ENCODE measurements at regions not wholly inside any gene's neighbourhood (a gene's known extent, or its start where the extent isn't known, plus 50 kb on each side); places are given as distances from the start of the nearest gene placed in this dataset.

GRCh38 chr6:9461188-9461587 lies 953.7 kb downstream of the TFAP2A start:
- no peak for TF ChIP-seq POLR2A (IDR thresholded peaks at IDR 0.05; ENCODE audit: low read depth, low read length)
- no peak for TF ChIP-seq EZH2 (IDR thresholded peaks at IDR 0.05; ENCODE audit: borderline replicate concordance, low read depth, low read length, severe bottlenecking)
- no peak for TF ChIP-seq FOS (IDR thresholded peaks at IDR 0.05; ENCODE audit: borderline replicate concordance, insufficient read depth, low read length)
- TF ChIP-seq, protein P1, sequence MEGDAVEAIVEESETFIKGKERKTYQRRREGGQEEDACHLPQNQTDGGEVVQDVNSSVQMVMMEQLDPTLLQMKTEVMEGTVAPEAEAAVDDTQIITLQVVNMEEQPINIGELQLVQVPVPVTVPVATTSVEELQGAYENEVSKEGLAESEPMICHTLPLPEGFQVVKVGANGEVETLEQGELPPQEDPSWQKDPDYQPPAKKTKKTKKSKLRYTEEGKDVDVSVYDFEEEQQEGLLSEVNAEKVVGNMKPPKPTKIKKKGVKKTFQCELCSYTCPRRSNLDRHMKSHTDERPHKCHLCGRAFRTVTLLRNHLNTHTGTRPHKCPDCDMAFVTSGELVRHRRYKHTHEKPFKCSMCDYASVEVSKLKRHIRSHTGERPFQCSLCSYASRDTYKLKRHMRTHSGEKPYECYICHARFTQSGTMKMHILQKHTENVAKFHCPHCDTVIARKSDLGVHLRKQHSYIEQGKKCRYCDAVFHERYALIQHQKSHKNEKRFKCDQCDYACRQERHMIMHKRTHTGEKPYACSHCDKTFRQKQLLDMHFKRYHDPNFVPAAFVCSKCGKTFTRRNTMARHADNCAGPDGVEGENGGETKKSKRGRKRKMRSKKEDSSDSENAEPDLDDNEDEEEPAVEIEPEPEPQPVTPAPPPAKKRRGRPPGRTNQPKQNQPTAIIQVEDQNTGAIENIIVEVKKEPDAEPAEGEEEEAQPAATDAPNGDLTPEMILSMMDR (IDR thresholded peaks at IDR 0.05; ENCODE audit: extremely low read depth in 1 of 2, insufficient read depth in 1 of 2, low read depth in 1 of 2, low read length in 2 of 2): no peak
- TF ChIP-seq MAX (IDR thresholded peaks at IDR 0.05; ENCODE audit: insufficient read depth, insufficient read length): no peak
- no peak for TF ChIP-seq POLR2AphosphoS5 (IDR thresholded peaks at IDR 0.05; ENCODE audit: insufficient read depth, low read depth, low read length)
